ENCODE measurements at regions not wholly inside any gene's neighbourhood (a gene's known extent, or its start where the extent isn't known, plus 50 kb on each side); places are given as distances from the start of the nearest gene placed in this dataset.

DNA sequence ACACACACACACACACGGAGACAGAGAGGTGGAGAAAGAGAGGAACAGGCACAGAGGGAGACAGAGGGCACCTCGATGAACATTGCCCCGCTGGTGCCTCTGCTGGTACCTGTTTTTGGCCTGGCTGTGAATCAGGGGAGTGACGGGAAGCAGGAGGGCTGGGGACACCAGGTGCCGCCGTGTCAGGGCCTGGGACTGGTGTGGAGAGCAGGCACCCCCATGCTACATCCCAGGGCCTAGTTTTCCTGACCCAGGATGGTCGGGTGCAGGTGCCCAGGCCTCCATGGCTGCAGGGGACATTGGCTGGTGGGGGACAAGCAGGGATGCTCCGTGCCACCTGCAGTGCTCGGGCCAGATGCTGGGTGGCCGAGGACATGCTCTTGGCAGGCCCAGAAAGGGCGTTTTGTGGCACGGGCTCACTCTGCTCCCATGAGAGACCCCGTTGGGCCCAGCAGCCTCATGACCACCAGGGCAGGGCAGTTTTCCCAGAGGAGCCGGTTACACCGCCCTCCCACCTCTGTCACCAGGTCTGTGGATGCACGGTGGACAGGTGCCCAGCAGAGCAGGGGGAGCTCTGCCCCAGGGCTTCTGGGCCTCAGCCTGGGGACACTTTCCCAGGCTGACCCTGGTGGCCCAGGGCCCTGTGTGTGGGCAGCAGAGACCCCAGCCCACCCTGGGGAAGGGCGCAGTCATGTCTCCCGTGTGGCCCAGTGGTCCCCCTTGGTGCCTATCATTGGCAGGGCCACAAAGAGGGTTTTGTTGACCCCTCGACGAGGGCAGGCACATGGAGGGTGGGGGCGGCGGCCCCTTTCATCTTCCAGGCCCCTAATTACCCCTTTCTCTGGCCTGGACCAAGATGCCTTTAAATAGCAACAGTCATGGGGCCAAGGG lies 207.5 kb upstream of the RTL1 start:
- DNase-seq = no peak

DNA sequence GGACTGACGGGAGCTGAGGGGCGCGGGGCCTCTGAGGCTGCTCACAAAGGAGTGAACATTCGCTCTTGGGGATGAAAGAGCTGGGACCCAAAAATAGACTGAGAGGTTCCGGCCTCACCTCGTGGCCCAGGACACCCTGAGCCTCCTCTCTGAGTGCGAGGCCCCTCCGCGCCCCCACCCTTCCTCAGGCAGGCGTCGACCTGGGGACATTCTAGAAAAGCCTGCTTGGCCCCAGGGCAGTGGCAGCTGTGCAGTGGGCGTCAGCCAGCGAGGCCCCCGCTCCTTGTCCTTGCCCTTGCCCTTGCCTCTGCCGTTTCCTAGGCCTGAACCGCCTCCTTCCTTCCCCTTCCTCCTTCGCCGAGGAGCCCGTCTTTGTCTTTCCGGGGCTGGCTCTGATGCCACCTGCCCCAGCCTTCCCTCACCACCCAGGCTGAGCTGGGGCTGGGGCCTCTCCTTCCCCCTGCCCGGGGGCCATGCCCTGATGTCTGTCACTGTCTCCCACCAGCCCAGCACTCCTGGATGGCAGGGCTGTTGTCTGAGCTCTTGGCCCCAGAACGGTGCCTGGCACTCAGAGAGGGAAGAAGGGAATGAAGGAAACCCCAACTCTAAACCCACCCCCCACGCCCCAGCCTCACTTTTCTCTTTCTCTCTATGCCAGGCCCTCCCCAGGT lies 208.2 kb upstream of the RTL1 start:
- DNase-seq = no peak

GRCh38 chr14:101112351-101113107 lies 209.0 kb upstream of the RTL1 start:
- DNase-seq = no peak

DNA sequence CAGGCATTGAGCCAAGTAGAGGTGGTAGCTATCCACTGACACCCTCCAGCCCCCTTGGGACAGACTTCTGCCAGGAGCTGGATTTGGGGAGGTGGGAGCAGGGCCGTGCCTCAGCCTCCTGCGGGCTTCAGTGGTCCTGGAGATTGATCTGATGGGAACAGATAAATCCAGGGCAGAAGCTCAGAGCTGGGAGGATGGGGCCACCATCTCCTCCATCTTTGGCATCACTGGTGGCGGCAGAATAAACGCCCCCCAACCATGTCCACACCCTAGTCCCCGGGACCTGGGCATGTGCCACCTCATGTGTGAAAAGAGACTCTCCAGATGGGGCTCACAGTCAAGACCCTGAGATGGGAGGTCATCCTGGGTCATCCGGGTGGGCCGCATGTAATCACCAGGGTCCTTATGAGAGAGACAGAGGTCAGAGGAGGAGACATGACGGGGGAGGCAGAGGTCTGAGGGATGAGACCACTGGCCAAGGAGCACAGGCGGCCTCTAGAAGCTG lies 209.6 kb upstream of the RTL1 start:
- no peak for DNase-seq

DNA sequence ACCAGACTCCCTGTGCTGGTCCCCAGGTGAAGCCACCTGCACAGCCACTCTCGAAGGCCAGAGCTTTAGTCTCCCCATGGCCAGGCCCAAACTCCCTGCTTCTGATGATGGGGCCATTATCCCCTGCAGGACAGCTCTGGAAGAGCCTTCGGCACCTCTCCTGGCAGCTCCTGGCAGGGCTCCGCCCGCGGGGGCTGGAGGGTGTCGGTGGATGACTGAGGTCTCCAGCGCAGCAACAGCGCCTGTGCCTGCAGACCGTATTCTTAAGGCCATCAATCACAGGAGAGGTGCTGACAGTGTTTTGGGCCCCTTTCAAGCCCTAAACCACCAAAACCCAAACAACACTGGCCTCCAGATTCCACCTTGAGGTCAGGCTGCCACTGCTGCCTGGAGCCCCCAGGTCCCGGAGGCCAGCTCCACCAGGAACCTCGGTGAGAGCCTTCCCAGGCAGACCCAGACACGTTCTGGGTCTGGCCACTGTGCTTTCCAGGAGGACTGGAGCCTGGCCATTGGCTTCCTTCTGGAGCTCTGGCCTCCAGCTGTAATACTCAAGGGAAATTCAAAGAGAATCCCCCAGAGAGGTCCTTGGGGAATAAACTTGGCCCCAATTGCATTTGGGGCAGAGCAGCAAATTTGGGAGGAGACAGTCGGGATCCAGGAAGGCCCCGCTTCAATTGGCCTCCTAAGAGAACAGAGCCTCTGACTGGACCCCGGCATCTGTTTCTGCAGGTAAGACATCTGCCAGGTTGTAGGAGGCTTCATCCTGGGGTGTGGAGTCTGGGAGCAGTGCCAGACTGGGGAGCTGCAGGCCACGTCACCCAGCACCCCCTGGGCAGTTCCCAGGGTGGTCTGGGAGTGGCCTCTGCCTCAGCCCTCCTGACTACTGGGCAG lies 210.6 kb upstream of the RTL1 start:
- DNase-seq = no peak

GRCh38 chr14:101114726-101115515 lies 211.4 kb upstream of the RTL1 start:
- DNase-seq = no peak

- no peak for DNase-seq
These were observed 212.1 kb upstream of the RTL1 start for GRCh38 chr14:101115652-101116051.

DNA sequence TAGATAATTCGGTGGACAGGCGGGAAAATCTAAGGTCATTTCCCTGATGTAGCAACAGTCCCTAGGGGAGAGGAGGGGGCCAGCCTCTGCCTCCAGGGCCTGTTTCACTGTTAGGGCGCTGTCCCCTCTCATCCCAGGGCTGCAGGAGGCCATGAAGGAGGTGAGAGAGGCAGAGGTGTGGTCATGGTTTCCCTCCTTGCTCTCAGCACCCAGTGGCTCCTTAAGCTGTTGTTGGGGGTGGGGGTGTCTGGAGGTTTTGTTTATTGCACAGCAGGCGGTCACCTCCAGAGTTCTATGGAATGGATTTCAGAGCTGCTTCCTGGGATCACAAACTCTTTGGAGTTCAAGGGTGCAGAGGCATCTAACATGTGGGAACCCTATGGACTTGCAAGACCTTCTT lies 212.5 kb upstream of the RTL1 start:
- no peak for DNase-seq

DNA sequence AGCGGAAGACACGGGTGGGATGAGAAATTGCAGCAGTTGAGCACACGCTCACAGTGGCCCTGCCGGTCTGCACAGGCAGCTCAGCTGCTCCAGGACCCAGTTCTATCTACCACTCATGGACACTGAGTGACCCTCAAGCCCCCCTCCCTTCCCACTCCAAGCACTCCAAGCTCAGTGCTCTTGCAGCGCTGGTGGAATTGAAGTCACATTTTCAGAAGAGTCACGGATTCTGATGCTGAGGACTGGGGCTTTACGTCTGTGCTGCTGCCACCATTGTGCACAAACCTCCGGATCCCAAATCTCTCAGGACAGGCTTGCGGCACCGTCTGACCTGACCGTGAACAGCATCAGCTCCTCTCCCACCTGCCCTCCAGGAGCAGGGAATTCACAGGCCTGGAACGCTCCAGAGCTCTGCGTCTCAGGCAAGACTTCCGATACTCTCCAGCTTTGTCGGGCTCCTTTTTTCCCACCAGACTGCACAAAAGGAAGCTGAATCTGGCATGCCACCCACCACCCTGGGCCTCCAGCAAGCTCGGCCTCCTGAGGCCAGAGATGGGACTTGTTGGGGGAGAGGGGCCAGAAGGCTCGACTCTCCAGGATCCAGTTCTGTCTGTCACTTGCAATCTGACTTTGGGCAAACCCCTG lies 213.1 kb upstream of the RTL1 start:
- DNase-seq = no peak

GRCh38 chr14:101117543-101117942 lies 214.0 kb upstream of the RTL1 start:
- no peak for DNase-seq

DNA sequence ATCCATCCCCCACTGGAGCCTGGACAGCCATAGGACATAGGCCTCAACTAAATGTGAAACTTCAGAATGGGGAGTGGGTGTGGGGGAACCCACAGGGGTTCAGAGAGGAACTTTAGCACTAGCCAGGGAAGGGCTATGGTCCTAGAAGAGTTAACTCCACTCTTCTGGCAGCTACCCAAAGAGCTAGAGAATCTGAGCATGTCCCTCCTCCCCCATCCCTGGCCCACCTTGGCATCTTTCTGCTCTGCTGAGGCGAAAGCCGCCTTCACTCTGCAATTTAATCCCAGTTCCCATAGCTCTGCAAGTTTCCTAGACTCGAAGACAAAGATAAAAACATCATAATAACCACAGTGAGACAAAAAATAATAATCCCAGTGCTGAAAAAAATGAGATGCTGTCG lies 214.7 kb upstream of the RTL1 start:
- DNase-seq = no peak

GRCh38 chr14:101118746-101119591 lies 215.4 kb upstream of the RTL1 start:
- no peak for DNase-seq

DNA sequence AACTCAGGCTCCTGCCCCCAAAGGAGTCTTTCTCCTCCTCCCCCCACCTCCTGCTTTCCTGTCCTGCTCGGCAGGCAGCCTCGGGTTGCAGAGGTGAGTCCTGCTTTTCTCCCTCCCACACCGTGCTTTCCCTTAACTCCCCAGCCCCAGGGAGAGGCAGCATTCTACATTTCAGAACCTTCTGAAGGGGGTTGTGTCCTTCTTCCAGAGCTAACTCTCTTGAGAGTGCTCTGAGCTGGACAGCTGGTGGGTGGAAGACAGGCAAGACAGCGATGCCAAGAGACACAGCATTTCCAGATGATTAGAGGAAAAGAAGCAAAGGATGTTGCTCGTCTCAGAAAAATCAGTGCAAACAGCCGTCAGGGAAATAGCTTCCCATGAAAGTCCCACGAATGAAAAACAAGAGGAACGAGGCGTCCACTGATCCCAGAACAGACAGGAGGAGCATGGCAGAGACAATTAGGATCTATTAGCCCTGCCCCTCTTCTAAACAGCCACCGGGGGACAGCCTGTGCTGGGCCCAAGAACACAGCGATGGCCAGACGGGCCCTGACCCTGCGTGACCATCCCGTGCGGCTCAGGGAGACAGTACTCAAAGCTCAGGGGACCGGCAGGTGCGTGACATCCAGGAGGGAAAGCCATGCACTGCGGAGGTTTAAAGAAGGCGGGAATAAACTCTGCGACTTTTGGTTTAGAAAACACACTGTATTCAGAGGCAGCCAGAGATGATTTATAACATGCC lies 216.5 kb upstream of the RTL1 start:
- no peak for DNase-seq

GRCh38 chr14:101120641-101121507 lies 217.4 kb upstream of the RTL1 start:
- DNase-seq = no peak

DNA sequence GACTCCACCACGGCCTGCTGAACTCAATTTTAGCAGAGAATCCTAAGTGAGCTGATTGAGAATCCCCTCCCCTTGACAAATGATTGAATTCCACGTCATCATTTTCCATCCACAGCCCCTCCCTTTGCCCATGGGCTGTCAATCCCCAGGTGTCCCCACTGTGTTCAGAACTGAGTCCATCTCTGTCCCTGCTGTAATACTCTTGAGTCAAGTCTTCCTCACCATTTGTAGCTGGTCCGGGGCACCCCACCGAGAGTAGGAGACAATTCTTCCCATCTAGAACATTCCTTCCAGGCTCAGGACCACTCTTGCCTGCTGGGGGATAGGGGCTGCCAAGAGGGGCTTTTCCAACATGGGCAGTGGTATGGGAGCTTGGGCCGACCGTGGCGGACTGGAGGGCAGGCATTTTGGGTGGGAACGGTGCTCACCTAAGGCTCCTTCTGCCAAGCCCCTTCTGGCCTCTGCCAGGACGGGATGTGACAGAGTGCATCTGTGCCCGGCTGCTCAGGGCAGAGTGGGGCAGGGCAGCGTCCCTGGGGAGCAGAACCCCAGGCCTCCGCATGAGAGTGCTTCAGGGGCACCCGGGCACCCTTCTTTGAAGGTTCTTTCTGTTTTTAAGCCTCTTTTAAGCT lies 218.1 kb upstream of the RTL1 start:
- DNase-seq = no peak

GRCh38 chr14:101122237-101123141 lies 219.0 kb upstream of the RTL1 start:
- DNase-seq = no peak
